Activated naive CD4-positive, alpha-beta T cell treated with anti-CD3 and anti-CD28 coated beads, Interleukin-2, amount 50 U/mL, for 72 hours (primary cell): ENCODE measurements at regions not wholly inside any gene's neighbourhood (a gene's known extent, or its start where the extent isn't known, plus 50 kb on each side); places are given as distances from the start of the nearest gene placed in this dataset.
A peak's percentile ranks its signal among the peaks of the same experiment; 100 is the strongest.
"Not testable (repeated sequence)": the region's sequence is repeated elsewhere in the genome, so short reads cannot be mapped to it uniquely, and the experiment has no call there.

Source experiments
- ATAC-seq, 2 donors: fragments of 150-1000 bp; cut with Tn5 transposase; 2 replicates each; pipeline ENCODE4 v1.10.0; 2021; ENCODE audit warnings: mild to moderate bottlenecking in 2 of 2, moderate library complexity in 2 of 2
- DNase-seq, 2 donors: peaks; one replicate each; pipeline ENCODE4 v3.0.0; 2021 to 2022; ENCODE audit warnings: low spot score in 2 of 2
- H3K27ac Mint-ChIP-seq, 2 donors: one replicate each; pipeline ENCODE4 v1.8.0; 2022; ENCODE audit warnings: mild to moderate bottlenecking in 2 of 2, mixed read lengths in 2 of 2
- H3K36me3 Mint-ChIP-seq, 2 donors: one replicate each; pipeline ENCODE4 v1.8.0; 2022; ENCODE audit warnings: mixed read lengths in 2 of 2
- H3K9me3 Mint-ChIP-seq, 2 donors: one replicate each; pipeline ENCODE4 v1.8.0; 2022; ENCODE audit warnings: mixed read lengths in 2 of 2

DNA sequence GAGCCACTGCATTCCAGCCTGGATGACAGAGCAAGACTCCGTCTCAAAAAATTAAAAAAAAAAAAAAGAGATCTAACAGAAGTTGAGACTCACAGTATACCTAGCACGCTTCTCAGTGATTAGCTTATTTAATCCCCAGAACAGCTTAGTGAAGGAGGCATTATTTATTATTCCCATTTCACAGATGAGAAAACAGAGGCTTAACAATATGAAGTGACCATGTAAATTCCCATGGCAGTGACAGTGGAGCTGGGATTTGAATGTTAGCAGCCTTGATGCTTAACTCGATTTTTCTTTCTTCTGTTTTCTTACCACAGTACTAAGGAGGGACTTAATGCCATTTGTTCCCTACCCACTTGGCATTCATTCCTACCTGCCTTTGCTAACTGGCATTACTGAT, 89.9 kb upstream of the ZNF217 start:
- no peak for ATAC-seq
- Mint-ChIP-seq H3K9me3 (no peaks in the 10 kb centered on the region), H3K27ac (no peak overlapping the region), H3K36me3 (no peaks in the 10 kb centered on the region)
- no peak for DNase-seq

DNA sequence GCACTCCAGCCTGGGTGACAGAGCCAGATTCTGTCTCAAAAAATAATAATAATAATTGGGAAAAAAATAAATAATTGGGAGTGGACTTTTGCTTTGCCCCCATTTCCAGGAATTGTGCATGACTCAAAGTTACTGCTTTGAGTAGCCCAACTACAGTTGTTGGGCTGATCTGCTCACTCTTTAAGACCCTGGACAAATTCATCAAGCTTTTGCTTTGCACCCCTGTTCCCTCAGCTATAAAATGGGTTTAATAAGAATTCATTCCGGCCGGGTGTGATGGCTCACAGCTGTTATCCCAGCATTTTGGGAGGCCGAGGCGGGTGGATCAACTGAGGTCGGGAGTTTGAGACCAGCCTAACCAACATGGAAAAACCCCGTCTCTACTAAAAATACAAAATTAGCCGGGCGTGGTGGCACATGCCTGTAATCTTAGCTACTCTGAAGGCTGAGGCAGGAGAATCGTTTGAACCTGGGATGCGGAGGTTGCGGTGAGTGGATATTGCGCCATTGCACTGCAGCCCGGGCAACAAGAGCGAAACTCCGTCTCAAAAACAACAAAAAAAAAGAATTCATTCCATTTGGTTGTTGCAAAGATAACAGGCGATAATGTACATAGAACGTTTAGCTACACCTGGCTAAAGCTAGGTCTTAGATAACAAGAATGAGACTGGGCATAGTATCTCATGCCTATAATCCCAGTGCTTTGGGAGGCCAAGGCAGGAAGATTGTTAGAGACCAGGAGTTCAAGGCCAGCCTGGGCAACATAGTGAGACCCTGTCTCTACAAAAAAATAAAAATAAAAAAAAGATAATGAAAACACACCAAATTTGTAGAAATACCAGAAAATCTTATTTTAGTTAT, 87.9 kb upstream of the ZNF217 start:
- Mint-ChIP-seq H3K9me3 (no peaks in the 10 kb centered on the region), H3K27ac (no peak overlapping the region), H3K36me3 (no peaks in the 10 kb centered on the region)
- no peak for ATAC-seq
- DNase-seq = no peak

DNA sequence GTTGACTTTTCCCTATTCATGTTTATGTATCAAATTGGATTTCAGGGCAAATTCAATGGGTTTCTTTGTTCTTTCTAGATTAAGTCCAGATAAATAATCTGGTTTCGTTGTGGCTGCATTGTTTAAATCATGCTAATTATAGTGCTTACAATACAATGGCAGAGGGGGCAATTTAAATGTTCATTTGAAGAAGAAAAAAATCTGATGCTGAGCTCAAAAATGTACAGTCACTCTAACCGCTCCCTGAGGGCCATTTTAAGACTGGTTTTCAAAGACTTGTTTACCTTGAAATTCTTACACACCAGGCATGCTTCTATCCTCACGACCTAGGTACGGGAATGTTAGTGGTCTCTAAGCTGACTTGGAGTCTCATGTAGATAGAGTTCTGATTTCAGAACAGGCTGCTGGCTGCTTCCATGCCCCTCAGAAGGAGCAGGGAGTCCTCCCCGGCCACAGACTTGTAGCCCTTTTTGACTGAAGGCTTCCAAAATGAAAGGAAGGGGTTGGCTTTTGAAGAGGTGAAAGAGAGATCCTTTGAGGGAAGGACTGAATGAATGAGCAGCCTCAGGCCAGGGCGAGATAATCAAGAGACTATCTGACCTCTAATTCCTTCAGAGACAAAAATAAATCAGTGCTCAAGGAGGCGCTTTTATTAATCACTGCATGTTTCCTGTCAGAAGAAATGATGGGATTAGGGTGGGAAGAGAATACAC, 86.1 kb upstream of the ZNF217 start:
- Mint-ChIP-seq H3K36me3 (no peaks in the 10 kb centered on the region), H3K27ac (peak overlapping the region; percentile 47 to 68), H3K9me3 (no peaks in the 10 kb centered on the region)
- no peak for DNase-seq
- no peak for ATAC-seq

DNA sequence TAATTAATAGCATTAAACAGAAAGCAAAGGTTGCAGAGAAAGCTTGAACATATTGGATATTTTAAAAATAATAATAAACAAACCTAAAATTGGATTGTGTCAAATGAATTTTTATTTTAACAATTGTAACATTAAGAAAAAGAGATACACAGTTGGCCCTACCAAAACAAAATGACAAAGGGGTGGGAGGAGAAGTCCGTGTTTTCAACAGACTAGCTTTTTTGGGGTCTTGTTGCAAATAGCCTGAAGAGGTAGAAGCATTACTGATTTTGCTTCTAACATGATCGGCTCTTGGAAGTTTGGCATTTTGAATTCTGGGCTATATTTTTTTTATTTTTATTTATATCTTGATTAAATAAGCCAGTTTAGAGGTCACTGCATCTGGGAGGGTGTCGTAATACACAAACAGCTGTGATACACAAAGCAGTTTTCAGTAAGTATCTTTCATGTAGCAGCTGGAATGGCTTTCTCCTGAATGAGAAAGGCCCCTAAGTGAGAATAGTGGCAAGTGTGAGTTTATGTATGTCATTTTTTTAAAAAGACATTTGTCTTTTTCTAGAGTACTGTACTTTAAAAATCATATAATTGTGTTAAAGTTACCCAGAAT, 85.5 kb upstream of the ZNF217 start:
- peak overlapping the region; percentile 24 to 68 for H3K27ac Mint-ChIP-seq
- H3K9me3 Mint-ChIP-seq = no peaks in the 10 kb centered on the region
- no peaks in the 10 kb centered on the region for H3K36me3 Mint-ChIP-seq
- no peak for ATAC-seq
- DNase-seq = no peak

- ATAC-seq = no peak
- H3K27ac Mint-ChIP-seq = peak overlapping the region; percentile 31 to 66
- H3K9me3 Mint-ChIP-seq = no peaks in the 10 kb centered on the region
- DNase-seq = no peak
- no peaks in the 10 kb centered on the region for H3K36me3 Mint-ChIP-seq
These were observed 84.8 kb upstream of the ZNF217 start for GRCh38 chr20:53678315-53678989.

GRCh38 chr20:53677447-53678314, 84.0 kb upstream of the ZNF217 start:
- peak; percentile 43 to 48 for ATAC-seq
- no peak for DNase-seq
- H3K36me3 Mint-ChIP-seq = no peaks in the 10 kb centered on the region
- H3K27ac Mint-ChIP-seq = peak overlapping the region; percentile 31 to 66
- H3K9me3 Mint-ChIP-seq = no peaks in the 10 kb centered on the region

DNA sequence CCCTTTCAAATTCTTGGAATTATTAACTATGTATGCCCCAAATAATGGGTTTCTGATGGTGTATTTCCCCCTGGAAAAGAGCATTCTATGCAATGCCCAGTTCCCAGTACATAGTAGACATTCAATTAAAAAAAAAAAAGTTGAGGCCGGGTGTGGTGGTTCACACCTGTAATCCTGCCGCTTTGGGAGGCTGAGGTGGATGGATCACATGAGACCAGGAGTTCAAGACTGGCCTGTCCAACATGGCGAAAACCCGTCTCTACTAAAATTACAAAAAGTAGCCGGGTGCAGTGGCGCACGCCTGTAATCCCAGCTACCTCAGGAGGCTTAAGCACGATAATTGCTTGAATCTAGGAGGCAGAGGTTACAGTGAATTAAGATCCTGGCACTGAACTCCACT, 83.3 kb upstream of the ZNF217 start:
- DNase-seq (no peak), ATAC-seq (no peak)
- Mint-ChIP-seq H3K9me3 (no peaks in the 10 kb centered on the region), H3K27ac (no peak overlapping the region), H3K36me3 (no peaks in the 10 kb centered on the region)

DNA sequence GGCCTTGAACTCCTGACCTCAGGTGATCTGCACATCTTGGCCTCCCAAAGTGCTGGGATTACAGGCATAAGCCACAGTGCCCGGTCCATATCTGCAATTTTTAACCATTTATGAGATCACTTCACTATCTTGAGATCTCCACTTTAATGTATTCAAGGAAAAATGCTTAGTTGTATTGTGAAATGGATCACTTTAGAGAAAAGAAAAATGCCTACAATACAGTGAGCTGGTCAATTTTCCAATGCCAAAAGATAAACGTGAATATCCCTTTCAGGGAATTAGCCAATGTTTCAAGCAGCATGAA, 82.8 kb upstream of the ZNF217 start:
- H3K9me3 Mint-ChIP-seq = no peaks in the 10 kb centered on the region
- no peak for ATAC-seq
- no peaks in the 10 kb centered on the region for H3K36me3 Mint-ChIP-seq
- H3K27ac Mint-ChIP-seq = no peak overlapping the region
- DNase-seq = no peak

DNA sequence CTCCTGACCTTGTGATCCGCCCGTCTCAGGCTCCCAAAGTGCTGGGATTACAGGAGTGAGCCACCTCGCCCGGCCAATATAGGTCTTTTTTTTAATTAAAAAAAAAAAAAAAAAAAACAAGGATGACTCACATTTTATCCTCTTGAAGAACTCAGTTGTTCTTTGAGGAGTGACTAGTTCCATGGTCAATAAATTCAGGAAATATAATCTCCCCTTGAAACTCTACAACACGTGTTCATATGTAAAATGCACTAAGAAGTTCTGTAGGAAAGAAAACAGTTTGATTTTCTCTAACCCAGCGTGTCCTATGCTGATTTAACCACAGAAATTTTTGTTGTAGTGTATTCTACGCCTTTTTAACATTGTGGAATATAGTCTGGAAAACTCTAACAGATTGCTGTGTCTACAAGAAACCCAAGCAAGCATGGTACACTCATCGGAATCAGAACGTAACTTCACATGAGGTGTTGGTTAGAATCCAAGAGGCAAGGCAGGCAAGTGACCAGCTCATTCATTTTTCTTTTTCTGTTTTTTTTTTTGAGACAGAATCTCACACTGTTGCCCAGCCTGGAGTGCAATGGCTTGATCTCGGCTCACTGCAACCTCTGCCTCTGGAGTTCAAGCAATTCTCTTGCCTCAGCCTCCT, 79.0 kb upstream of the ZNF217 start:
- H3K27ac Mint-ChIP-seq = no peak overlapping the region
- ATAC-seq (no peak), DNase-seq (no peak)
- no peaks in the 10 kb centered on the region for H3K36me3 Mint-ChIP-seq
- H3K9me3 Mint-ChIP-seq = no peaks in the 10 kb centered on the region

GRCh38 chr20:53671370-53671769, 77.7 kb upstream of the ZNF217 start:
- ATAC-seq (no peak), DNase-seq (no peak)
- no peaks in the 10 kb centered on the region for H3K36me3 Mint-ChIP-seq
- H3K27ac Mint-ChIP-seq = no peak overlapping the region
- H3K9me3 Mint-ChIP-seq = no peaks in the 10 kb centered on the region

- not testable (repeated sequence) for DNase-seq, H3K36me3 Mint-ChIP-seq, H3K9me3 Mint-ChIP-seq, ATAC-seq, H3K27ac Mint-ChIP-seq
These were observed 76.1 kb upstream of the ZNF217 start for GRCh38 chr20:53669517-53670313.

DNA sequence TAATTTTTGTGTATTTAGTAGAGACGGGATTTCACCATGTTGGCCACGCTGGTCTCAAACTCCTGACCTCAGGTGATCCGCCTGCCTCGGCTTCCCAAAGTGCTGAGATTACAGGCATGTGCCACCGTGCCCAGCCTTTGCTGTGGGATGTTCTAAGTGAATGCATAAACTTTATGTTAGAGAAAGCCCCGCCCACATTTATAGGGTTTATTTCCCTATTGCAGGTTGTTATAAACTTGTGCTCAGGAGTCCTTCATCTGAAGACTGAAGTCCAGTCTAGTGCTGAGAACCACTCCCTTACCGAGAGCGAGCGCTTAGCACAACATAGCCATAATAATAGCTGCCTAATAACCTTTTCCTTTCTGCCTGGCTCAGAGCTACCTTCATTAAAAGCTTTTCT, 75.4 kb upstream of the ZNF217 start:
- DNase-seq = no peak
- H3K36me3 Mint-ChIP-seq = no peaks in the 10 kb centered on the region
- H3K9me3 Mint-ChIP-seq = no peaks in the 10 kb centered on the region
- no peak overlapping the region for H3K27ac Mint-ChIP-seq
- ATAC-seq = no peak

DNA sequence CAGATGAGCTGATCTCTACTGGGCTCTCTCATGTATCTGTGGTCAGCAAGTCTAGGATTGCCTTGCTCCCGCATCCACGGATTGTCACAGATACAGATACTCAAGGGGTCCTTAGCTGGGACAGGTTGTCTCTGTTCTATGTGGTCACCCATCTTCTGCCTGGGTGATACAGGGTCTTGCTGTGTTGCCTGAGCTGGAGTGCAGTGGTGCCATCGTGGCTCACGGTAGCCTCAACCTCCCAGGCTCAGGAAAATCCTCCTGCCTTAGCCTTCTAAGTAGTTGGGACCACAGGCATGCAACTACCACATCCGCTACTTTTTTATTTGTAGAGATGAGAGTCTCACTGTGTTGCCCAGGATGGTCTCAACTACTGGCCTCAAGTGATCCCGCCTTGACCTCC, 72.5 kb upstream of the ZNF217 start:
- Mint-ChIP-seq H3K36me3 (no peaks in the 10 kb centered on the region), H3K27ac (peak overlapping the region in 1 of 2 donors; percentile 60), H3K9me3 (no peaks in the 10 kb centered on the region)
- no peak for ATAC-seq
- DNase-seq = no peak

DNA sequence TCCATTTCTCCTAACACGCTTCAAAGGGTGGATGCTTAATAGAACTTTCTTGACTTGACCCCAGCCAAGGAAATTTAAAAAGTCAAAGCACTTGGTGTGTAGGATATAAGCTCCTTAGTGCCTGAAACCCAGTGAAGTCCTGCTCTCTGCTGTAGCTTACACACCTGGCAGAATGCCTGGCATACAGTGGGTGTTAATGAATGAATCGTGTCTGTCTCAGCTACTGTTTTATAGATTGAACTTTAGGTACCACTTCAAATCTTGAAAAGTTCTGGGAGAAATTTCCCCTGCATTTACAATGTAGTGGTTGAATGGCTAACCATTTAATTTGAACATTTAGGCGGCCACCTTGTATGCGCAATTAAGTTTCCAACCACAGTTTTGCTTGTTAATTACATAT, 70.5 kb upstream of the ZNF217 start:
- ATAC-seq (no peak), DNase-seq (no peak)
- H3K36me3 Mint-ChIP-seq = peaks cover 0 to 6% of the 10 kb centered on the region in 2 donors
- no peak overlapping the region for H3K27ac Mint-ChIP-seq
- H3K9me3 Mint-ChIP-seq = no peaks in the 10 kb centered on the region

DNA sequence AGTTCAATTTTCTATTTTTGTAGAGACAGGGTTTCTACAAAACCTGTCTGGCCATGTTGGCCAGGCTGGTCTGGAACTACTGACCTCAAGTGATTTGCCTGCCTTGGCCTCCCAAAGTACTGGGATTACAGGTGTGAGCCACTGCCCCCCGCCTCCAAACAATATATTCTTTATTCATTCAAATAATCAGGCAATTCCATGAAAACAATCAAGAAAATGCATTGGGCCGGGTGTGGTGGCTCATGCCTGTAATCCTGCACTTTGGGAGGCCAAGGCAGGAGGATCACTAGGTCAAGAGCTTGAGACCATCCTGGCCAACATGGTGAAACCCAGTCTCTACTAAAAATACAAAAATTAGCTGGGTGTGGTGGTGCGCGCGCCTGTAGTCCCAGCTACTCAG, 69.9 kb upstream of the ZNF217 start:
- H3K9me3 Mint-ChIP-seq, H3K36me3 Mint-ChIP-seq, ATAC-seq: not testable (repeated sequence)

More for the DNA sequence above, 69.9 kb upstream of the ZNF217 start:
- not testable (repeated sequence) for DNase-seq, H3K27ac Mint-ChIP-seq
